HEK293 (cell line): ENCODE measurements at regions not wholly inside any gene's neighbourhood (a gene's known extent, or its start where the extent isn't known, plus 50 kb on each side); places are given as distances from the start of the nearest gene placed in this dataset.

Source experiments
- CTCF ChIA-PET: fragments of 350-600 bp; formaldehyde crosslinking; extraction: SDS; loops from one replicate; lab custom pipeline; 2021; ENCODE audit warnings: antibody characterized with exemption; lab: Yijun Ruan, JAX
- POLR2A ChIA-PET: fragments of 300-600 bp; formaldehyde crosslinking; extraction: SDS; loops from one replicate; lab custom pipeline; 2020; ENCODE audit warnings: antibody characterized with exemption, inconsistent platforms; lab: Yijun Ruan, JAX
- H3K27ac ChIP-seq: fragments of 200-500 bp; sonication (Bioruptor generic); 2 replicates; pipeline ENCODE4 v1.5.1; 2014; ENCODE audit warnings: low read depth, low read length, control low read depth, inconsistent platforms; ENCODE audit errors: extremely low read depth
- H3K36me3 ChIP-seq, 2 experiments: fragments of 200-500 bp in 1 of 2; sonication (Bioruptor generic) in 1 of 2; 1 replicate in 1 of 2; 2 replicates in 1 of 2; pipeline ENCODE4 v1.5.1; 2014 to 2017; ENCODE audit warnings: inconsistent platforms in 2 of 2, low read length in 2 of 2; ENCODE audit not compliant: control insufficient read depth in 2 of 2, insufficient read depth in 1 of 2
- H3K4me1 ChIP-seq: fragments of 200-500 bp; sonication (Bioruptor generic); 2 replicates; pipeline ENCODE4 v1.5.1; 2014; ENCODE audit warnings: mild to moderate bottlenecking, low read length, inconsistent platforms; ENCODE audit not compliant: control insufficient read depth, insufficient read depth
- H3K4me3 ChIP-seq: 2 replicates; pipeline ENCODE4 v1.5.1; 2011; ENCODE audit warnings: low read depth, mild to moderate bottlenecking, control low read depth, low read length, moderate library complexity
- H3K9me3 ChIP-seq: fragments of 200-500 bp; sonication (Bioruptor generic); 2 replicates; pipeline ENCODE4 v1.5.1; 2014; ENCODE audit warnings: low read depth, low read length, inconsistent platforms; ENCODE audit not compliant: control insufficient read depth, insufficient read depth
- KLF17 ChIP-seq: fragments of 450-650 bp; formaldehyde crosslinking; IDR thresholded peaks from 2 replicates; pipeline ENCODE4 v1.5.1; 2016; ENCODE audit warnings: missing biosample characterization, missing genetic modification characterization
- KLF8 ChIP-seq: fragments of 450-650 bp; formaldehyde crosslinking; IDR thresholded peaks from 2 replicates; pipeline ENCODE4 v1.5.1; 2016; ENCODE audit warnings: missing biosample characterization, missing genetic modification characterization
- KLF9 ChIP-seq: fragments of 450-650 bp; formaldehyde crosslinking; IDR thresholded peaks from 2 replicates; pipeline ENCODE4 v1.5.1; 2016; ENCODE audit warnings: missing biosample characterization, missing genetic modification characterization, low read depth
- MYNN ChIP-seq: fragments of 450-650 bp; formaldehyde crosslinking; IDR thresholded peaks from 2 replicates; pipeline ENCODE4 v1.5.1; 2016; ENCODE audit warnings: missing biosample characterization, missing genetic modification characterization, borderline replicate concordance
- MZF1 ChIP-seq: fragments of 450-650 bp; formaldehyde crosslinking; IDR thresholded peaks from 2 replicates; pipeline ENCODE4 v1.5.1; 2017; ENCODE audit warnings: missing biosample characterization, missing genetic modification characterization, borderline replicate concordance
- SCRT2 ChIP-seq: fragments of 450-650 bp; formaldehyde crosslinking; IDR thresholded peaks from 2 replicates; pipeline ENCODE4 v1.5.1; 2016; ENCODE audit warnings: missing biosample characterization, missing genetic modification characterization
- YY2 ChIP-seq: fragments of 450-650 bp; formaldehyde crosslinking; IDR thresholded peaks from 2 replicates; pipeline ENCODE4 v1.5.1; 2016; ENCODE audit warnings: missing biosample characterization, missing genetic modification characterization
- ZBTB1 ChIP-seq: fragments of 450-650 bp; formaldehyde crosslinking; IDR thresholded peaks from 2 replicates; pipeline ENCODE4 v1.5.1; 2016; ENCODE audit warnings: missing biosample characterization, missing genetic modification characterization
- ZNF10 ChIP-seq: fragments of 450-650 bp; formaldehyde crosslinking; IDR thresholded peaks from 2 replicates; pipeline ENCODE4 v1.5.1; 2017; ENCODE audit warnings: missing biosample characterization, missing genetic modification characterization
- ZNF121 ChIP-seq: fragments of 450-650 bp; formaldehyde crosslinking; IDR thresholded peaks from 2 replicates; pipeline ENCODE4 v1.5.1; 2016; ENCODE audit warnings: missing biosample characterization, missing genetic modification characterization
- ZNF174 ChIP-seq: fragments of 450-650 bp; formaldehyde crosslinking; IDR thresholded peaks from 2 replicates; pipeline ENCODE4 v1.5.0; 2017; ENCODE audit warnings: missing biosample characterization, mild to moderate bottlenecking, missing genetic modification characterization
- ZNF24 ChIP-seq: fragments of 450-650 bp; formaldehyde crosslinking; IDR thresholded peaks from 2 replicates; pipeline ENCODE4 v1.5.1; 2016; ENCODE audit warnings: missing biosample characterization, missing genetic modification characterization
- ZNF341 ChIP-seq: fragments of 450-650 bp; formaldehyde crosslinking; IDR thresholded peaks from 2 replicates; pipeline ENCODE4; 2016; ENCODE audit warnings: low read depth, missing biosample characterization, missing genetic modification characterization
- ZNF394 ChIP-seq: fragments of 450-650 bp; formaldehyde crosslinking; IDR thresholded peaks from 2 replicates; pipeline ENCODE4 v1.5.1; 2016; ENCODE audit warnings: missing biosample characterization, missing genetic modification characterization, mild to moderate bottlenecking, moderate library complexity, borderline replicate concordance
- ZNF449 ChIP-seq: fragments of 450-650 bp; formaldehyde crosslinking; IDR thresholded peaks from 2 replicates; pipeline ENCODE4 v1.5.1; 2017; ENCODE audit warnings: missing biosample characterization, mild to moderate bottlenecking, missing genetic modification characterization, moderate library complexity
- ZNF561 ChIP-seq: fragments of 450-650 bp; IDR thresholded peaks from 2 replicates; pipeline ENCODE4 v1.5.1; 2018; ENCODE audit warnings: missing biosample characterization, missing genetic modification characterization, borderline replicate concordance
- ZNF664 ChIP-seq: fragments of 450-650 bp; formaldehyde crosslinking; IDR thresholded peaks from 2 replicates; pipeline ENCODE4 v1.5.1; 2016; ENCODE audit warnings: missing biosample characterization, missing genetic modification characterization
- ZNF704 ChIP-seq: fragments of 450-650 bp; formaldehyde crosslinking; IDR thresholded peaks from 2 replicates; pipeline ENCODE4 v1.5.1; 2016; ENCODE audit warnings: missing biosample characterization, missing genetic modification characterization
- ZNF76 ChIP-seq: fragments of 450-650 bp; formaldehyde crosslinking; IDR thresholded peaks from 2 replicates; pipeline ENCODE4; 2016; ENCODE audit warnings: low read depth, missing biosample characterization, missing genetic modification characterization, borderline replicate concordance
- ZNF768 ChIP-seq: fragments of 450-650 bp; formaldehyde crosslinking; IDR thresholded peaks from 2 replicates; pipeline ENCODE4 v1.5.1; 2018; ENCODE audit warnings: missing biosample characterization, mild to moderate bottlenecking, missing genetic modification characterization
- ZNF777 ChIP-seq: fragments of 450-650 bp; formaldehyde crosslinking; IDR thresholded peaks from 2 replicates; pipeline ENCODE4 v1.5.1; 2017; ENCODE audit warnings: missing biosample characterization, missing genetic modification characterization, borderline replicate concordance
- ZSCAN18 ChIP-seq: fragments of 450-650 bp; formaldehyde crosslinking; IDR thresholded peaks from 2 replicates; pipeline ENCODE4 v1.5.1; 2016; ENCODE audit warnings: missing biosample characterization, missing genetic modification characterization
- TF ChIP-seq, protein P1 (sequence below): fragments of 450-650 bp; formaldehyde crosslinking; IDR thresholded peaks from 2 replicates; pipeline ENCODE4 v1.5.1; 2017; ENCODE audit warnings: missing biosample characterization, missing genetic modification characterization
- TF ChIP-seq, protein P2 (sequence below): fragments of 450-650 bp; formaldehyde crosslinking; IDR thresholded peaks from 2 replicates; pipeline ENCODE4 v1.5.1; 2016; ENCODE audit warnings: missing biosample characterization, missing genetic modification characterization

DNA sequence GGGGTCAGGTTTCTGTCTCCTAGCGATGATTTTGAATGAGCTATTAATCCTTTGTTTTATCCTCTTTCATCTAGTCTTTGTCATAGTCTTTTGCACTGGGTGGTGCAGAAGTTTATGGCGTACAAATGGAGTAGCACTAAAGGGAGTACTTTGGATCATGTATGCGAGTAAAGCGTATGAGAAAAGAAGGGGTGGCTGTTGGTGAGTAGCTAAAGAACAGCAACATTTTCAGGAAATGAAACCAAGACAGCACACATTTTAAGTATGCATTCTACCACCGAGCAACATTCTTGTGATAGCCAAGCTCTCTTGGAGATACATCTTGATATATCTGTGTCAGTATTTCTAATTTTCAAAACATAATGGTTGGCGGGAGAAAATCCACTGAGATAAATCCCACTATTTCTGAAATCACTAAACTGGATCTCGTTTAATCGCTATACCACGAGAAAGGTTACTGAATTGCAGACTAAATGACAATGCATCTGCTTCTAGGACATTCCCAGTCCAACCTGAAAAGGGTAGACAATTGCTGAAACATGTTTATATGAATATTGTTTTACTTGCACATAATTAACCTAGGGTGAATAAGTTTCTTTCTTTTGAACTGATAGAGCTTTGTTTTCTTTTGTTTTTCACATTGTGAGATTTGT, 196.1 kb downstream of the TRIM27 start:
- Histone ChIP-seq H3K27ac (no peak overlapping the region), H3K4me3 (no peak overlapping the region), H3K36me3 (no peaks in the 10 kb centered on the region), H3K9me3 (no peaks in the 10 kb centered on the region), H3K4me1 (no peaks in the 10 kb centered on the region)
- TF ChIP-seq ZNF341 (tag by site-specific recombination) = peak; percentile 55
- TF ChIP-seq ZNF10 = no peak
- no peak for TF ChIP-seq KLF17
- no peak for TF ChIP-seq MZF1 (tag by site-specific recombination)
- TF ChIP-seq ZNF394 (tag by site-specific recombination) = peak; percentile 58; the same call in 1 of the 2 replicates
- TF ChIP-seq SCRT2 (tag by site-specific recombination) = no peak
- no peak for TF ChIP-seq ZNF174 (tag by site-specific recombination)
- TF ChIP-seq KLF8 (tag by site-specific recombination) = no peak
- TF ChIP-seq, protein P1, sequence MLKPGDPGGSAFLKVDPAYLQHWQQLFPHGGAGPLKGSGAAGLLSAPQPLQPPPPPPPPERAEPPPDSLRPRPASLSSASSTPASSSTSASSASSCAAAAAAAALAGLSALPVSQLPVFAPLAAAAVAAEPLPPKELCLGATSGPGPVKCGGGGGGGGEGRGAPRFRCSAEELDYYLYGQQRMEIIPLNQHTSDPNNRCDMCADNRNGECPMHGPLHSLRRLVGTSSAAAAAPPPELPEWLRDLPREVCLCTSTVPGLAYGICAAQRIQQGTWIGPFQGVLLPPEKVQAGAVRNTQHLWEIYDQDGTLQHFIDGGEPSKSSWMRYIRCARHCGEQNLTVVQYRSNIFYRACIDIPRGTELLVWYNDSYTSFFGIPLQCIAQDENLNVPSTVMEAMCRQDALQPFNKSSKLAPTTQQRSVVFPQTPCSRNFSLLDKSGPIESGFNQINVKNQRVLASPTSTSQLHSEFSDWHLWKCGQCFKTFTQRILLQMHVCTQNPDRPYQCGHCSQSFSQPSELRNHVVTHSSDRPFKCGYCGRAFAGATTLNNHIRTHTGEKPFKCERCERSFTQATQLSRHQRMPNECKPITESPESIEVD (tag by site-specific recombination) = 0 out of 2 replicates have a peak, but pooled peaks have one; percentile 19
- CTCF ChIA-PET = interaction anchor here (0.6 to 2.2 kb wide), 12 partner anchors 9 to 1551 kb away, joined by 3 to 6 read pairs (median 4); no protein-coding TSS in a partner anchor
- POLR2A ChIA-PET = interaction anchor here (1.2 to 2.5 kb wide), 5 partner anchors 20 to 258 kb away, joined by 3 to 11 read pairs (median 4); no protein-coding TSS in a partner anchor

DNA sequence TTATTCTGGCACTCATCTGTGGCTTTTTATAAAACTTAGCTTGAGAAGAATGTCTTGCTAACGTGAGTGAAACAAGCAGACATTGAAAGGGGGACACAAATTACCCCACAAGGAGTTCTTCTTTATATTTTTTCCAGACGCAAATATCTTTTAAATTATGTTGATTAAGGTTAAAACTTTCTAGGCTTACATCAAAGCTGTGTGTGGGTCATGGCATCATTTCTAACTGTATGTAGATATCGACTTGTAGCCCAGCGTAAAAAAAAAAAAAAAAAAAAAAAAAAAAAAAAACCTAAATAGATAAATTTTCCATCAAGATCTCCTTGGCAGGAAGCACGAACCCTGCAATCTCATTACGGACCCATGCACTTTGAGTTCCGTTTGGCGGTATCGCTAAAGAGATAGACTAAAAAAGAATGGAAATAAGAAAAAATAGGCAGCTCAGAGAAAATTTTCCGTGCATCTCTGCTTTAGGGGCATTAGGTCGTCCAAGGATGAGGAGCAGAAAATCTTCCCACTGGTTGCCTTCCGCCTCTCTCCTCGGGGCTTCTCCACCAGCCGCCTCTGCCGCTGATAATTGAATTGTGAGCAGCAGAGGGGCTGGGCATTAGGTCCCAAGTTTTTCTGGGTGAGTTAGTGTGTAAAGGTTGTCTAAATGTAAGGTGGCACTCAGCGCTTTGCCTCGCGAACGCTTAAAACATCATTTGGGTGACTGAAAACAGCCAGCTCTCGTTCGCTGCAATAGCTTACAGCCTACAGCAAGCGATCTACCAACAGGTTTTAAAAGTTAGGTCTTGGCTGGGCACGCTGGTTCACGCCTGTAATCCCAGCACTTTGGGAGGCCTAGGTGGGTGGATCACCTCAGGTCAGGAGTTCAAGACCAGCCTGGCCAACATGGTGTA, 194.0 kb downstream of the TRIM27 start:
- TF ChIP-seq ZSCAN18 (tag by site-specific recombination) (no peak), ZNF76 (tag by site-specific recombination) (no peak), KLF9 (tag by site-specific recombination) (0 out of 2 replicates have a peak, but pooled peaks have one; percentile 3), SCRT2 (tag by site-specific recombination) (no peak), MYNN (no peak), ZNF664 (tag by site-specific recombination) (no peak), ZNF449 (tag by site-specific recombination) (0 out of 2 replicates have a peak, but pooled peaks have one; percentile 19), ZNF768 (tag by site-specific recombination) (no peak), ZBTB1 (no peak), ZNF561 (no peak), ZNF24 (tag by site-specific recombination) (no peak), ZNF121 (tag by site-specific recombination) (no peak), ZNF704 (no peak), ZNF777 (tag by site-specific recombination) (no peak), YY2 (tag by site-specific recombination) (no peak)
- TF ChIP-seq, protein P2, sequence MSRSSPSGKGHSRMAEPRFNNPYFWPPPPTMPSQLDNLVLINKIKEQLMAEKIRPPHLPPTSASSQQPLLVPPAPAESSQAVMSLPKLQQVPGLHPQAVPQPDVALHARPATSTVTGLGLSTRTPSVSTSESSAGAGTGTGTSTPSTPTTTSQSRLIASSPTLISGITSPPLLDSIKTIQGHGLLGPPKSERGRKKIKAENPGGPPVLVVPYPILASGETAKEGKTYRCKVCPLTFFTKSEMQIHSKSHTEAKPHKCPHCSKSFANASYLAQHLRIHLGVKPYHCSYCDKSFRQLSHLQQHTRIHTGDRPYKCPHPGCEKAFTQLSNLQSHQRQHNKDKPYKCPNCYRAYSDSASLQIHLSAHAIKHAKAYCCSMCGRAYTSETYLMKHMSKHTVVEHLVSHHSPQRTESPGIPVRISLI = peak; percentile 80
- CTCF ChIA-PET = interaction anchor here (0.7 to 2.2 kb wide), 6 partner anchors 9 to 589 kb away, joined by 3 to 5 read pairs (median 4); no protein-coding TSS in a partner anchor
- Histone ChIP-seq H3K4me1 (no peaks in the 10 kb centered on the region), H3K27ac (no peak overlapping the region), H3K9me3 (no peaks in the 10 kb centered on the region), H3K4me3 (peak overlapping the region; percentile 88), H3K36me3 (no peaks in the 10 kb centered on the region)
- POLR2A ChIA-PET = interaction anchor here (1.0 to 2.5 kb wide), 5 partner anchors 13 to 193 kb away, joined by 3 to 11 read pairs (median 7); no protein-coding TSS in a partner anchor
